IPS DF 6.9 (cell line): ENCODE measurements at regions not wholly inside any gene's neighbourhood (a gene's known extent, or its start where the extent isn't known, plus 50 kb on each side); places are given as distances from the start of the nearest gene placed in this dataset.

Source experiments
- DNase-seq: peaks from one replicate; pipeline ENCODE4 v3.0.0-alpha.2; 2013; ENCODE audit warnings: low read depth, low spot score
- H3K27ac ChIP-seq: one replicate; pipeline ENCODE4 v1.5.1; 2013; ENCODE audit warnings: low read length, control low read depth
- H3K27me3 ChIP-seq: 2 replicates; pipeline ENCODE4 v1.6.1; 2013; ENCODE audit warnings: mild to moderate bottlenecking, low read length; ENCODE audit not compliant: control insufficient read depth, insufficient read depth
- H3K36me3 ChIP-seq: 2 replicates; pipeline ENCODE4 v1.6.1; 2013; ENCODE audit warnings: low read length; ENCODE audit not compliant: control insufficient read depth, insufficient read depth
- H3K4me1 ChIP-seq: 2 replicates; pipeline ENCODE4 v1.6.1; 2013; ENCODE audit warnings: low read length; ENCODE audit not compliant: control insufficient read depth, insufficient read depth
- H3K4me3 ChIP-seq: 2 replicates; pipeline ENCODE4 v1.5.1; 2013; ENCODE audit warnings: mild to moderate bottlenecking, low read length
- H3K9me3 ChIP-seq: 2 replicates; pipeline ENCODE4 v1.6.1; 2013; ENCODE audit warnings: low read length, inconsistent platforms; ENCODE audit not compliant: control insufficient read depth, insufficient read depth
- WGBS: extraction: QIAGEN DNeasy Blood & Tissue Kit; methylation state at CpG from one replicate; pipeline ENCODE4 v1.1.7; 2013; ENCODE audit warnings: mixed read lengths, missing lambda C conversion rate; ENCODE audit not compliant: insufficient read length, insufficient coverage; 5-methylcytosine and 5-hydroxymethylcytosine counted together

GRCh38 chr10:130554701-130555410 is 418.7 kb downstream of the GLRX3 start:
- Histone ChIP-seq H3K27ac (no peak overlapping the region), H3K9me3 (peaks cover 44% of the 10 kb centered on the region), H3K4me3 (no peak overlapping the region), H3K36me3 (no peaks in the 10 kb centered on the region), H3K4me1 (no peaks in the 10 kb centered on the region), H3K27me3 (no peaks in the 10 kb centered on the region)
- DNase-seq = no peak
- WGBS = no CpG with 5 or more reads among the region's 14 CpGs

GRCh38 chr10:130555411-130555750 is 419.2 kb downstream of the GLRX3 start:
- no CpG with 5 or more reads among the region's 7 CpGs for WGBS

GRCh38 chr10:130557181-130557845 is 421.1 kb downstream of the GLRX3 start:
- Histone ChIP-seq H3K27me3 (no peaks in the 10 kb centered on the region), H3K9me3 (peaks cover 48% of the 10 kb centered on the region), H3K4me1 (no peaks in the 10 kb centered on the region), H3K36me3 (no peaks in the 10 kb centered on the region), H3K27ac (no peak overlapping the region), H3K4me3 (no peak overlapping the region)
- DNase-seq = no peak
- WGBS = no CpG with 5 or more reads among the region's 8 CpGs

More at GRCh38 chr10:130555411-130555750, 419.2 kb downstream of the GLRX3 start:
- Histone ChIP-seq H3K9me3 (peaks cover 47% of the 10 kb centered on the region), H3K4me3 (no peak overlapping the region), H3K27ac (no peak overlapping the region), H3K27me3 (no peaks in the 10 kb centered on the region), H3K4me1 (no peaks in the 10 kb centered on the region), H3K36me3 (no peaks in the 10 kb centered on the region)
- DNase-seq = no peak

- Histone ChIP-seq H3K27me3 (no peaks in the 10 kb centered on the region), H3K27ac (no peak overlapping the region), H3K36me3 (no peaks in the 10 kb centered on the region), H3K9me3 (peaks cover 44% of the 10 kb centered on the region), H3K4me3 (no peak overlapping the region), H3K4me1 (no peaks in the 10 kb centered on the region)
- WGBS = no CpG with 5 or more reads among the region's 11 CpGs
- no peak for DNase-seq
Observed at GRCh38 chr10:130558746-130559546, 422.8 kb downstream of the GLRX3 start.

GRCh38 chr10:130559547-130559880 is 423.3 kb downstream of the GLRX3 start:
- no CpG with 5 or more reads among the region's 6 CpGs for WGBS
- Histone ChIP-seq H3K4me3 (no peak overlapping the region), H3K9me3 (peaks cover 42% of the 10 kb centered on the region), H3K27me3 (no peaks in the 10 kb centered on the region), H3K4me1 (no peaks in the 10 kb centered on the region), H3K27ac (no peak overlapping the region), H3K36me3 (no peaks in the 10 kb centered on the region)
- DNase-seq = no peak

GRCh38 chr10:130560116-130560515 is 423.9 kb downstream of the GLRX3 start:
- no CpG with 5 or more reads among the region's 12 CpGs for WGBS
- H3K36me3 ChIP-seq = no peaks in the 10 kb centered on the region
- H3K27me3 ChIP-seq = no peaks in the 10 kb centered on the region
- H3K9me3 ChIP-seq = peaks cover 42% of the 10 kb centered on the region
- H3K4me1 ChIP-seq = no peaks in the 10 kb centered on the region
- no peak for DNase-seq
- H3K27ac ChIP-seq = no peak overlapping the region
- no peak overlapping the region for H3K4me3 ChIP-seq

GRCh38 chr10:130560573-130560972 is 424.4 kb downstream of the GLRX3 start:
- H3K4me1 ChIP-seq = no peaks in the 10 kb centered on the region
- no peak overlapping the region for H3K27ac ChIP-seq
- no peak overlapping the region for H3K4me3 ChIP-seq
- H3K9me3 ChIP-seq = peaks cover 42% of the 10 kb centered on the region
- no peaks in the 10 kb centered on the region for H3K36me3 ChIP-seq
- no CpG with 5 or more reads among the region's 8 CpGs for WGBS
- no peaks in the 10 kb centered on the region for H3K27me3 ChIP-seq
- no peak for DNase-seq

- Histone ChIP-seq H3K9me3 (peaks cover 37% of the 10 kb centered on the region), H3K36me3 (no peaks in the 10 kb centered on the region), H3K4me1 (no peaks in the 10 kb centered on the region), H3K27me3 (no peaks in the 10 kb centered on the region), H3K4me3 (no peak overlapping the region), H3K27ac (no peak overlapping the region)
- no peak for DNase-seq
- WGBS = no CpG with 5 or more reads among the region's 1 CpG
Observed at GRCh38 chr10:130561681-130562080, 425.5 kb downstream of the GLRX3 start.

GRCh38 chr10:130567011-130567410 is 430.8 kb downstream of the GLRX3 start:
- Histone ChIP-seq H3K9me3 (peaks cover 17% of the 10 kb centered on the region), H3K4me3 (no peak overlapping the region), H3K27me3 (no peaks in the 10 kb centered on the region), H3K36me3 (no peaks in the 10 kb centered on the region), H3K27ac (no peak overlapping the region), H3K4me1 (no peaks in the 10 kb centered on the region)
- no peak for DNase-seq
- no CpG with 5 or more reads among the region's 12 CpGs for WGBS

- peaks cover 15% of the 10 kb centered on the region for H3K9me3 ChIP-seq
- DNase-seq = no peak
- H3K36me3 ChIP-seq = no peaks in the 10 kb centered on the region
- no CpG with 5 or more reads among the region's 31 CpGs for WGBS
- H3K27ac ChIP-seq = no peak overlapping the region
- H3K4me1 ChIP-seq = no peaks in the 10 kb centered on the region
- H3K27me3 ChIP-seq = no peaks in the 10 kb centered on the region
- H3K4me3 ChIP-seq = no peak overlapping the region
Observed at GRCh38 chr10:130567436-130567835, 431.2 kb downstream of the GLRX3 start.
